Type B pancreatic cell (in vitro differentiated cells): ENCODE measurements at regions not wholly inside any gene's neighbourhood (a gene's known extent, or its start where the extent isn't known, plus 50 kb on each side); places are given as distances from the start of the nearest gene placed in this dataset.
A peak's percentile ranks its signal among the peaks of the same experiment; 100 is the strongest.

Experiments used
- DNase-seq: peaks from one replicate; pipeline ENCODE4 v3.0.0; 2021; ENCODE audit warnings: mixed read lengths; ENCODE audit not compliant: unreplicated experiment; ENCODE audit errors: extremely low spot score
- H3K27ac Mint-ChIP-seq: 2 replicates; pipeline ENCODE4 v1.8.0; 2021; ENCODE audit warnings: mild to moderate bottlenecking, mixed read lengths
- H3K27me3 Mint-ChIP-seq: 2 replicates; pipeline ENCODE4 v1.8.0; 2021; ENCODE audit warnings: mixed read lengths
- H3K36me3 Mint-ChIP-seq: 2 replicates; pipeline ENCODE4 v1.8.0; 2021; ENCODE audit warnings: mixed read lengths
- H3K4me1 Mint-ChIP-seq: one replicate; pipeline ENCODE4 v1.8.0; 2021; ENCODE audit warnings: mixed read lengths; ENCODE audit not compliant: unreplicated experiment
- H3K4me3 Mint-ChIP-seq: 2 replicates; pipeline ENCODE4 v1.8.0; 2021; ENCODE audit warnings: mild to moderate bottlenecking, mixed read lengths
- H3K9me3 Mint-ChIP-seq: 2 replicates; pipeline ENCODE4 v1.8.0; 2021; ENCODE audit warnings: mixed read lengths
- CTCF ChIP-seq: fragments of 200-600 bp; sonication (generic); conservative IDR thresholded peaks from 2 replicates; pipeline ENCODE4 v1.5.0; 2021; ENCODE audit warnings: antibody characterized with exemption, mild to moderate bottlenecking

- Mint-ChIP-seq H3K9me3 (no peaks in the 10 kb centered on the region), H3K4me3 (no peak overlapping the region), H3K27ac (peak overlapping the region; percentile 30), H3K27me3 (peaks cover 14% of the 10 kb centered on the region), H3K4me1 (peaks cover 43% of the 10 kb centered on the region), H3K36me3 (no peaks in the 10 kb centered on the region)
- DNase-seq = no peak
- no peak for TF ChIP-seq CTCF
Observed at GRCh38 chr3:59446775-59447465, 397.1 kb upstream of the CFAP20DC start.

- no peak for DNase-seq
- Mint-ChIP-seq H3K4me3 (no peak overlapping the region), H3K27me3 (peaks cover 22% of the 10 kb centered on the region), H3K36me3 (no peaks in the 10 kb centered on the region), H3K9me3 (no peaks in the 10 kb centered on the region), H3K4me1 (peaks cover 33% of the 10 kb centered on the region), H3K27ac (no peak overlapping the region)
- no peak for TF ChIP-seq CTCF
Observed at GRCh38 chr3:59444676-59445075, 394.9 kb upstream of the CFAP20DC start.

- no peak for DNase-seq
- H3K36me3 Mint-ChIP-seq = no peaks in the 10 kb centered on the region
- H3K4me1 Mint-ChIP-seq = peaks cover 34% of the 10 kb centered on the region
- H3K4me3 Mint-ChIP-seq = no peak overlapping the region
- H3K27me3 Mint-ChIP-seq = peaks cover 23% of the 10 kb centered on the region
- H3K27ac Mint-ChIP-seq = no peak overlapping the region
- no peak for TF ChIP-seq CTCF
- H3K9me3 Mint-ChIP-seq = no peaks in the 10 kb centered on the region
Observed at GRCh38 chr3:59444294-59444671, 394.5 kb upstream of the CFAP20DC start.

- peaks cover 23% of the 10 kb centered on the region for H3K27me3 Mint-ChIP-seq
- H3K4me1 Mint-ChIP-seq = peaks cover 34% of the 10 kb centered on the region
Observed at GRCh38 chr3:59443618-59444293, 393.9 kb upstream of the CFAP20DC start.

GRCh38 chr3:59442046-59442445 lies 392.2 kb upstream of the CFAP20DC start:
- TF ChIP-seq CTCF = no peak
- Mint-ChIP-seq H3K27me3 (peaks cover 23% of the 10 kb centered on the region), H3K27ac (no peak overlapping the region), H3K4me3 (no peak overlapping the region), H3K9me3 (no peaks in the 10 kb centered on the region), H3K36me3 (no peaks in the 10 kb centered on the region), H3K4me1 (peaks cover 36% of the 10 kb centered on the region)
- no peak for DNase-seq

More at GRCh38 chr3:59443618-59444293, 393.9 kb upstream of the CFAP20DC start:
- TF ChIP-seq CTCF = no peak
- Mint-ChIP-seq H3K27ac (no peak overlapping the region), H3K4me3 (no peak overlapping the region), H3K9me3 (no peaks in the 10 kb centered on the region), H3K36me3 (no peaks in the 10 kb centered on the region)
- no peak for DNase-seq
